SU-DHL-6 (cell line): ENCODE measurements at regions not wholly inside any gene's neighbourhood (a gene's known extent, or its start where the extent isn't known, plus 50 kb on each side); places are given as distances from the start of the nearest gene placed in this dataset.

Experiments
- H2AFZ ChIP-seq: fragments of 200-600 bp; sonication (generic); 2 replicates; pipeline ENCODE4 v1.6.1; 2014; ENCODE audit warnings: low read depth, mild to moderate bottlenecking, moderate library complexity, mixed read lengths, antibody characterized with exemption, low read length; ENCODE audit not compliant: severe bottlenecking
- H3F3A ChIP-seq: fragments of 200-600 bp; shearing (Covaris generic); 2 replicates; pipeline ENCODE4 v1.6.0; 2016; ENCODE audit warnings: antibody characterized with exemption, mild to moderate bottlenecking; ENCODE audit not compliant: insufficient read depth
- H3K27ac ChIP-seq: fragments of 200-600 bp; sonication (generic); 2 replicates; pipeline ENCODE4 v1.5.1; 2016; ENCODE audit warnings: low read depth, mild to moderate bottlenecking, low read length, moderate library complexity, mixed read lengths
- H3K27me3 ChIP-seq: fragments of 200-600 bp; sonication (generic), shearing (Covaris generic); 2 replicates; pipeline ENCODE4 v1.6.0; 2014; ENCODE audit warnings: mild to moderate bottlenecking, low read length
- H3K36me3 ChIP-seq: fragments of 200-600 bp; sonication (generic); 2 replicates; pipeline ENCODE4 v1.6.1; 2014; ENCODE audit warnings: mild to moderate bottlenecking, low read length, mixed read lengths
- H3K4me2 ChIP-seq: fragments of 300-600, 200-600 bp; shearing (Covaris generic), sonication (generic); 2 replicates; pipeline ENCODE4 v1.6.0; 2014; ENCODE audit warnings: low read length, low read depth, mild to moderate bottlenecking; ENCODE audit not compliant: poor library complexity, severe bottlenecking
- H3K4me3 ChIP-seq: fragments of 200-600 bp; sonication (generic); 2 replicates; pipeline ENCODE4 v1.5.1; 2014; ENCODE audit warnings: antibody characterized with exemption, low read length, mild to moderate bottlenecking, mixed read lengths; ENCODE audit not compliant: insufficient read depth, poor library complexity, severe bottlenecking
- H3K79me2 ChIP-seq: fragments of 200-600 bp; sonication (generic); 2 replicates; pipeline ENCODE4 v1.6.1; 2014; ENCODE audit warnings: mild to moderate bottlenecking, low read length, moderate library complexity; ENCODE audit not compliant: insufficient read depth
- H3K9ac ChIP-seq: fragments of 200-600 bp; sonication (generic); 2 replicates; pipeline ENCODE4 v1.7.0; 2014; ENCODE audit warnings: mild to moderate bottlenecking, low read length
- H3K9me2 ChIP-seq: fragments of 200-600 bp; sonication (generic); replicated peaks from 2 replicates; pipeline ENCODE4 v1.6.1; 2014; ENCODE audit warnings: low read length; ENCODE audit not compliant: insufficient read depth
- H3K9me3 ChIP-seq: fragments of 200-600 bp; sonication (generic); 2 replicates; pipeline ENCODE4 v1.6.1; 2014; ENCODE audit warnings: low read length, mixed read lengths; ENCODE audit not compliant: insufficient read depth
- H4K20me1 ChIP-seq: fragments of 200-600 bp; sonication (generic); 2 replicates; pipeline ENCODE4 v1.6.1; 2014; ENCODE audit warnings: low read depth, mild to moderate bottlenecking, antibody characterized with exemption, low read length, moderate library complexity, mixed read lengths
- EZH2phosphoT487 ChIP-seq: fragments of 200-600 bp; sonication (generic), shearing (Covaris generic); conservative IDR thresholded peaks from 2 replicates; pipeline ENCODE4 v1.6.1; 2018; ENCODE audit warnings: mild to moderate bottlenecking, antibody characterized with exemption, low read length, moderate library complexity, mixed read lengths
- TF ChIP-seq, protein P1 (sequence below): fragments of 200-600 bp; sonication (generic); IDR thresholded peaks from one replicate; pipeline ENCODE4 v1.5.1; 2017; ENCODE audit warnings: antibody characterized with exemption, mild to moderate bottlenecking, low read length, moderate library complexity; ENCODE audit not compliant: insufficient read depth, poor library complexity, severe bottlenecking

DNA sequence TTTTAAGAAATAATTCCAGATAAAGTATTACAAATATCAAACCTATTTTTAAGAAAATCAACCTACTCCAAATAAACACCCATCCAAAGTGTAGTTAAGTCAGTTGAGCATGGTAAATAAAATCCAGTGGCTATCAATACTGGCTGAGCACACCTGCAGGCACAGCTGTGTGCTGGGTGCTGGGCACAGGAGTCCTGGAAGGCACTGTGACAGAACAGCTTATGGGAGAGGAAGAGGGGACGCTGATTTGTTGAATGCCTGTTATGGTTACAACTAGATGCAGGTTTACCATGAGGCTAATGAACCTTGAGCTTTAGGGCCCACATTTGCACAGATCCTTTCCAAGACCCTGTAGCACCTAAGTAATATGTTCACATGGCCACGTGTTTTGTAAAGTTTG is 202.7 kb downstream of the MTX2 start:
- Histone ChIP-seq H3K4me2 (no peak overlapping the region), H3K27ac (no peak overlapping the region), H4K20me1 (no peaks in the 10 kb centered on the region), H3K36me3 (no peaks in the 10 kb centered on the region), H3K9me2 (no peaks in the 10 kb centered on the region), H2AFZ (no peak overlapping the region), H3K27me3 (no peaks in the 10 kb centered on the region), H3K9ac (no peak overlapping the region), H3K4me3 (no peak overlapping the region), H3K9me3 (no peaks in the 10 kb centered on the region), H3K79me2 (no peaks in the 10 kb centered on the region), H3F3A (no peaks in the 10 kb centered on the region)
- TF ChIP-seq, protein P1, sequence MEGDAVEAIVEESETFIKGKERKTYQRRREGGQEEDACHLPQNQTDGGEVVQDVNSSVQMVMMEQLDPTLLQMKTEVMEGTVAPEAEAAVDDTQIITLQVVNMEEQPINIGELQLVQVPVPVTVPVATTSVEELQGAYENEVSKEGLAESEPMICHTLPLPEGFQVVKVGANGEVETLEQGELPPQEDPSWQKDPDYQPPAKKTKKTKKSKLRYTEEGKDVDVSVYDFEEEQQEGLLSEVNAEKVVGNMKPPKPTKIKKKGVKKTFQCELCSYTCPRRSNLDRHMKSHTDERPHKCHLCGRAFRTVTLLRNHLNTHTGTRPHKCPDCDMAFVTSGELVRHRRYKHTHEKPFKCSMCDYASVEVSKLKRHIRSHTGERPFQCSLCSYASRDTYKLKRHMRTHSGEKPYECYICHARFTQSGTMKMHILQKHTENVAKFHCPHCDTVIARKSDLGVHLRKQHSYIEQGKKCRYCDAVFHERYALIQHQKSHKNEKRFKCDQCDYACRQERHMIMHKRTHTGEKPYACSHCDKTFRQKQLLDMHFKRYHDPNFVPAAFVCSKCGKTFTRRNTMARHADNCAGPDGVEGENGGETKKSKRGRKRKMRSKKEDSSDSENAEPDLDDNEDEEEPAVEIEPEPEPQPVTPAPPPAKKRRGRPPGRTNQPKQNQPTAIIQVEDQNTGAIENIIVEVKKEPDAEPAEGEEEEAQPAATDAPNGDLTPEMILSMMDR, result no peak
- TF ChIP-seq EZH2phosphoT487, result no peak

DNA sequence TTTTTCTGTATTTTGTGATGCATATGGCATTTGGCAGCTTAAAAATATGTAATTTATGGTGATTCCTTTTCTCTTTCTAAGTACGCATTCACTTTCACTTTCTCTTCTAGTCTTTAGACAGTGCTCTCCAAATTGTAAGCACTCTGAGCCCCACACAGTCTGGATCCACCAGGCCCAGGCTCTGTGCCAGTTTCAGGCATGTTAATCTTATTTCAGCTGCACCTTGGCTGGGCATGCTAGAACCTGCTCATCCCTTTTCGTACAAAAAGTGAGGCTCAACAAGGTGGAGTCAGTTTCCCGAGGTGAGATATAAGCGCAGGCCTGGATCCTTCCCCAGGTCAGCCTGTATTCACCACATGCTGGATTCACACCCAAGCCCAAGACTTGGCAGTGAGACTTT is 203.9 kb downstream of the MTX2 start:
- Histone ChIP-seq H3K9me2 (no peaks in the 10 kb centered on the region), H3F3A (no peaks in the 10 kb centered on the region), H4K20me1 (no peaks in the 10 kb centered on the region), H3K27ac (no peak overlapping the region), H3K4me3 (no peak overlapping the region), H3K27me3 (no peaks in the 10 kb centered on the region), H3K79me2 (no peaks in the 10 kb centered on the region), H3K4me2 (no peak overlapping the region), H3K9ac (no peak overlapping the region), H3K9me3 (no peaks in the 10 kb centered on the region), H3K36me3 (no peaks in the 10 kb centered on the region), H2AFZ (no peak overlapping the region)
- no peak for TF ChIP-seq EZH2phosphoT487
- TF ChIP-seq, protein P1, result no peak

DNA sequence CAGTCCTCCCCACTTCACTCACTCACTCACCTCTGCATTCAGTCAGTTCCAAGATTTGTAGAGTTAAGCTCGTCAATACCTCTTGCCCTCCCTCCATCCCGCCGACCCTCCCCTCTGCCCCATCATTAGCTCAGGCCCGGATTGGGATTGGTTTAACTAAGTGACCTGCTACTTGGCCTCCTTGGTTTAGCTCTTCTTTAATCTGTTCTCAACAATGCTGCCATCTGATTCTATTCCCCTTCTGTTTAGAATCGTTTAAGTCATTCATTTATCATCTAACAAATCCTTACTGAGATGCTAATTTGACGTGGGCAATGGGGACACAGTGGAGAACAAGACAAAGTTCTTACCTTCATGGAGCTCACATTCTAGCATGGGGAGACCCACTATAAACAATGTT is 204.6 kb downstream of the MTX2 start:
- no peak overlapping the region for H3K27ac ChIP-seq
- no peaks in the 10 kb centered on the region for H3K9me3 ChIP-seq
- no peak overlapping the region for H2AFZ ChIP-seq
- no peaks in the 10 kb centered on the region for H3K27me3 ChIP-seq
- H4K20me1 ChIP-seq, result no peaks in the 10 kb centered on the region
- TF ChIP-seq, protein P1, result no peak
- TF ChIP-seq EZH2phosphoT487, result no peak
- H3F3A ChIP-seq, result no peaks in the 10 kb centered on the region
- H3K9ac ChIP-seq, result no peak overlapping the region
- no peaks in the 10 kb centered on the region for H3K9me2 ChIP-seq
- no peaks in the 10 kb centered on the region for H3K36me3 ChIP-seq
- no peaks in the 10 kb centered on the region for H3K79me2 ChIP-seq
- no peak overlapping the region for H3K4me2 ChIP-seq
- H3K4me3 ChIP-seq, result no peak overlapping the region
